Liver (tissue), 8 donors: ENCODE measurements at regions not wholly inside any gene's neighbourhood (a gene's known extent, or its start where the extent isn't known, plus 50 kb on each side); places are given as distances from the start of the nearest gene placed in this dataset.

Source experiments
- DNase-seq: peaks from one replicate; pipeline ENCODE4 v3.0.0-alpha.2; 2017; ENCODE audit warnings: low spot score
- H3K27ac ChIP-seq, 2 donors: one replicate each; pipeline ENCODE4 v1.7.0; 2013; ENCODE audit warnings: inconsistent platforms in 2 of 2, low read length in 2 of 2, control low read depth in 1 of 2, low read depth in 1 of 2, mild to moderate bottlenecking in 1 of 2
- H3K27me3 ChIP-seq, 4 donors: one replicate each; pipeline versions ENCODE4 v1.6.1 to v1.7.0; 2013; ENCODE audit warnings: low read length in 3 of 4, inconsistent platforms in 1 of 4, mild to moderate bottlenecking in 1 of 4, moderate library complexity in 1 of 4; ENCODE audit not compliant: control insufficient read depth in 4 of 4, insufficient read depth in 4 of 4
- H3K36me3 ChIP-seq, 4 donors: one replicate each; pipeline versions ENCODE4 v1.6.1 to v1.7.0; 2013; ENCODE audit warnings: low read length in 3 of 4, mild to moderate bottlenecking in 3 of 4, low read depth in 1 of 4, moderate library complexity in 1 of 4; ENCODE audit not compliant: control insufficient read depth in 4 of 4, insufficient read depth in 3 of 4
- H3K4me1 ChIP-seq, 4 donors: one replicate each; pipeline versions ENCODE4 v1.6.1 to v1.7.0; 2013; ENCODE audit warnings: low read length in 3 of 4, mild to moderate bottlenecking in 3 of 4, moderate library complexity in 1 of 4; ENCODE audit not compliant: control insufficient read depth in 4 of 4, insufficient read depth in 4 of 4
- H3K4me3 ChIP-seq, 3 donors: one replicate each; pipeline versions ENCODE4 v1.6.1 to v1.7.0; 2013; ENCODE audit warnings: low read length in 3 of 3, control low read depth in 1 of 3, low read depth in 1 of 3, mild to moderate bottlenecking in 1 of 3
- H3K9ac ChIP-seq, 2 donors: one replicate each; pipeline ENCODE4 v1.7.0; 2013; ENCODE audit warnings: low read length in 2 of 2, mild to moderate bottlenecking in 2 of 2, moderate library complexity in 2 of 2, control low read depth in 1 of 2, low read depth in 1 of 2
- H3K9me3 ChIP-seq, 4 donors: one replicate each; pipeline versions ENCODE4 v1.6.1 to v1.7.0; 2013; ENCODE audit warnings: low read length in 3 of 4; ENCODE audit not compliant: control insufficient read depth in 4 of 4
- CTCF ChIP-seq: fragments of 150-350 bp; IDR thresholded peaks from 2 replicates; pipeline ENCODE4 v1.5.1; 2017; ENCODE audit warnings: improper control_type of control experiment, low read depth, low read length; ENCODE audit not compliant: missing input control
- EGR1 ChIP-seq, 2 donors: IDR thresholded peaks; 2 replicates each; pipeline ENCODE4 v1.6.1; 2016 to 2018; ENCODE audit warnings: antibody characterized with exemption in 2 of 2, low read depth in 2 of 2
- FOXA1 ChIP-seq: IDR thresholded peaks from 2 replicates; pipeline ENCODE4 v1.6.1; 2016; ENCODE audit warnings: antibody characterized with exemption
- GABPA ChIP-seq, 2 donors: IDR thresholded peaks in 1 of 2; conservative IDR thresholded peaks in 1 of 2; 2 replicates each; pipeline ENCODE4 v1.6.1; 2016; ENCODE audit warnings: antibody characterized with exemption in 2 of 2, mild to moderate bottlenecking in 1 of 2, moderate library complexity in 1 of 2
- HNF4G ChIP-seq: IDR thresholded peaks from 2 replicates; pipeline ENCODE4 v1.6.1; 2016; ENCODE audit warnings: antibody characterized with exemption
- NR2F2 ChIP-seq: IDR thresholded peaks from 2 replicates; pipeline ENCODE4 v1.6.1; 2016; ENCODE audit warnings: antibody characterized with exemption
- RAD21 ChIP-seq, 2 donors: IDR thresholded peaks; 2 replicates each; pipeline ENCODE4 v1.6.1; 2016; ENCODE audit warnings: antibody characterized with exemption in 2 of 2, mild to moderate bottlenecking in 2 of 2
- RXRA ChIP-seq, 2 donors: IDR thresholded peaks; 2 replicates each; pipeline ENCODE4 v1.6.1; 2017 to 2018; ENCODE audit warnings: antibody characterized with exemption in 2 of 2, mild to moderate bottlenecking in 1 of 2
- SP1 ChIP-seq: IDR thresholded peaks from 2 replicates; pipeline ENCODE4 v1.6.1; 2018; ENCODE audit warnings: antibody characterized with exemption, mild to moderate bottlenecking
- WGBS: extraction: QIAGEN DNeasy Blood & Tissue Kit; methylation state at CpG from one replicate; pipeline ENCODE4 v1.1.7; 2013; 5-methylcytosine and 5-hydroxymethylcytosine counted together
- TF ChIP-seq, protein P1 (sequence below): IDR thresholded peaks from 2 replicates; pipeline ENCODE4 v1.6.1; 2016; ENCODE audit warnings: antibody characterized with exemption
- TF ChIP-seq, protein P2 (sequence below): IDR thresholded peaks from 2 replicates; pipeline ENCODE4 v1.6.1; 2016; ENCODE audit warnings: antibody characterized with exemption
- donor health status: healthy.
- donor health status: healthy.
- donor health status: healthy.
- donor health status: healthy.
- donor health status: healthy.

- 81% methylated on average over 5 of the region's 5 CpGs for WGBS
- TF ChIP-seq, protein P1, sequence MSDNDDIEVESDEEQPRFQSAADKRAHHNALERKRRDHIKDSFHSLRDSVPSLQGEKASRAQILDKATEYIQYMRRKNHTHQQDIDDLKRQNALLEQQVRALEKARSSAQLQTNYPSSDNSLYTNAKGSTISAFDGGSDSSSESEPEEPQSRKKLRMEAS = no peak
- TF ChIP-seq RAD21 (IDR thresholded peaks at IDR 0.05) = no peak
- no peak for TF ChIP-seq HNF4G
- TF ChIP-seq CTCF = no peak
- TF ChIP-seq SP1 = no peak
- no peak for TF ChIP-seq EGR1 (IDR thresholded peaks at IDR 0.05; ENCODE audit: low read depth in 2 of 2)
- TF ChIP-seq FOXA1 = no peak
- H3K4me3 ChIP-seq = no peak overlapping the region
Measured at GRCh38 chr17:30584810-30585209, 107.6 kb downstream of the GOSR1 start.

DNA sequence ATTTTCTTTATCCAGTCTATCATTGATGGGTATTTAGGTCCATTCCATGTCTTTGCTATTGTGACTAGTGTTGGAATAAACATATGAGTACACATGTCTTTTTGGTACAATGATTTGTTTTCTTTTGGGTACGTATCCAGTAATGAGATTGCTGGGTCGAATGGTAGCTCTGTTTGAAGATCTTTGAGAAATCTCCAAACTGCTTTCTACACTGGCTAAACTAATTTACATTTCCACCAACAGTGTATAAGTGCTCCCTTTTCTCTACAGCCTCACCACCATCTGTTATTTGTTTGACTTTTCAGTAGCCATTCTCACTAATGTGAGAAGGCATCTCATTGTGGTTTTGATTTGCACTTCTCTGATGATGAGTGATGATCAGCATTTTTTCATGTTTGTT is 103.7 kb downstream of the GOSR1 start:
- H3K4me3 ChIP-seq = no peak overlapping the region
- no peaks in the 10 kb centered on the region for H3K36me3 ChIP-seq
- no peak overlapping the region for H3K9ac ChIP-seq
- no peak for TF ChIP-seq RXRA (IDR thresholded peaks at IDR 0.05)
- TF ChIP-seq NR2F2 = no peak
- TF ChIP-seq, protein P1 = no peak
- TF ChIP-seq, protein P2, sequence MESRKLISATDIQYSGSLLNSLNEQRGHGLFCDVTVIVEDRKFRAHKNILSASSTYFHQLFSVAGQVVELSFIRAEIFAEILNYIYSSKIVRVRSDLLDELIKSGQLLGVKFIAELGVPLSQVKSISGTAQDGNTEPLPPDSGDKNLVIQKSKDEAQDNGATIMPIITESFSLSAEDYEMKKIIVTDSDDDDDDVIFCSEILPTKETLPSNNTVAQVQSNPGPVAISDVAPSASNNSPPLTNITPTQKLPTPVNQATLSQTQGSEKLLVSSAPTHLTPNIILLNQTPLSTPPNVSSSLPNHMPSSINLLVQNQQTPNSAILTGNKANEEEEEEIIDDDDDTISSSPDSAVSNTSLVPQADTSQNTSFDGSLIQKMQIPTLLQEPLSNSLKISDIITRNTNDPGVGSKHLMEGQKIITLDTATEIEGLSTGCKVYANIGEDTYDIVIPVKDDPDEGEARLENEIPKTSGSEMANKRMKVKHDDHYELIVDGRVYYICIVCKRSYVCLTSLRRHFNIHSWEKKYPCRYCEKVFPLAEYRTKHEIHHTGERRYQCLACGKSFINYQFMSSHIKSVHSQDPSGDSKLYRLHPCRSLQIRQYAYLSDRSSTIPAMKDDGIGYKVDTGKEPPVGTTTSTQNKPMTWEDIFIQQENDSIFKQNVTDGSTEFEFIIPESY = no peak
- TF ChIP-seq GABPA (IDR thresholded peaks at IDR 0.05 in 1 of 2, conservative IDR thresholded peaks at IDR 0.05 in 1 of 2) = no peak
- TF ChIP-seq CTCF = no peak
- 90% methylated on average over 2 of the region's 2 CpGs for WGBS
- no peaks in the 10 kb centered on the region for H3K9me3 ChIP-seq
- H3K27ac ChIP-seq = no peak overlapping the region
- no peaks in the 10 kb centered on the region for H3K27me3 ChIP-seq
- DNase-seq = no peak
- H3K4me1 ChIP-seq = no peaks in the 10 kb centered on the region

More at GRCh38 chr17:30584810-30585209, 107.6 kb downstream of the GOSR1 start:
- H3K27ac ChIP-seq = no peak overlapping the region
- H3K36me3 ChIP-seq = no peaks in the 10 kb centered on the region
- H3K4me1 ChIP-seq = no peaks in the 10 kb centered on the region
- no peak for DNase-seq
- no peaks in the 10 kb centered on the region for H3K27me3 ChIP-seq
- H3K9me3 ChIP-seq = no peaks in the 10 kb centered on the region
- no peak overlapping the region for H3K9ac ChIP-seq
